Hematopoietic multipotent progenitor cell treated with erythropoietin and hydrocortisone succinate and interleukin-3 and kit ligand, for 8 days (in vitro differentiated cells): ENCODE measurements at regions not wholly inside any gene's neighbourhood (a gene's known extent, or its start where the extent isn't known, plus 50 kb on each side); places are given as distances from the start of the nearest gene placed in this dataset.
"Not testable (repeated sequence)": the region's sequence is repeated elsewhere in the genome, so short reads cannot be mapped to it uniquely, and the experiment has no call there.

Experiments
- DNase-seq: peaks from one replicate; pipeline ENCODE4 v3.0.0-alpha.2; 2015

- no peak for DNase-seq
Measured at GRCh38 chr18:79596446-79597175, 83.0 kb upstream of the CTDP1 start.

GRCh38 chr18:79597176-79597830 is 82.3 kb upstream of the CTDP1 start:
- DNase-seq = no peak

- no peak for DNase-seq
Measured at GRCh38 chr18:79597831-79598632, 81.6 kb upstream of the CTDP1 start.

- DNase-seq = no peak
Measured at GRCh38 chr18:79598633-79599175, 80.9 kb upstream of the CTDP1 start.

DNA sequence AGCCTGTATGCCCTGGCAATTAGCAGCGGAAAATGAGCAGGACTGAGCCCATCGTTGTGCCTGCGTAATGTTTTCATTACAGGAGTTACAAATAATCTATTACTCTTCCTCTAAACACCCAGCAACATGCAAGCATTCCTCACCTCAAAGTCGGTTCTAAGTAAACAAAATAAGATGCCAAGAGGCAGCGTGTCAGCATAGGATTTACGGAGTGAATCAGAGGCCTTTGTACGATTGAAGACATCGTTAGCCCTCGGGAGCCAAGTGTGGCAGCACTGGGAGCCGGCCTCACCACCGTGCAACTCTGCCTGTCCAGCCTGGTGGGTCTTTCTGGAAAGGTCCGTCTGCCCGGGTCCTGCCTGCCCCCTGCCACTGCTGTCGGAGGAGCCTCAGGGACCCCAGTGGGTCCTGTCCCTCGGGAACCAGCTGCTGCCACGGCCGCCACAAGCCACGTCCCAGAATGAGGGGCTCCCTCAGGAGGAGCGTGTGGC is 80.1 kb upstream of the CTDP1 start:
- DNase-seq = no peak

GRCh38 chr18:79600141-79600540 is 79.5 kb upstream of the CTDP1 start:
- no peak for DNase-seq

- DNase-seq = no peak
Measured at GRCh38 chr18:79600596-79600995, 79.0 kb upstream of the CTDP1 start.

- DNase-seq = peak; percentile 95
Measured at GRCh38 chr18:79601234-79601633, 78.4 kb upstream of the CTDP1 start.

DNA sequence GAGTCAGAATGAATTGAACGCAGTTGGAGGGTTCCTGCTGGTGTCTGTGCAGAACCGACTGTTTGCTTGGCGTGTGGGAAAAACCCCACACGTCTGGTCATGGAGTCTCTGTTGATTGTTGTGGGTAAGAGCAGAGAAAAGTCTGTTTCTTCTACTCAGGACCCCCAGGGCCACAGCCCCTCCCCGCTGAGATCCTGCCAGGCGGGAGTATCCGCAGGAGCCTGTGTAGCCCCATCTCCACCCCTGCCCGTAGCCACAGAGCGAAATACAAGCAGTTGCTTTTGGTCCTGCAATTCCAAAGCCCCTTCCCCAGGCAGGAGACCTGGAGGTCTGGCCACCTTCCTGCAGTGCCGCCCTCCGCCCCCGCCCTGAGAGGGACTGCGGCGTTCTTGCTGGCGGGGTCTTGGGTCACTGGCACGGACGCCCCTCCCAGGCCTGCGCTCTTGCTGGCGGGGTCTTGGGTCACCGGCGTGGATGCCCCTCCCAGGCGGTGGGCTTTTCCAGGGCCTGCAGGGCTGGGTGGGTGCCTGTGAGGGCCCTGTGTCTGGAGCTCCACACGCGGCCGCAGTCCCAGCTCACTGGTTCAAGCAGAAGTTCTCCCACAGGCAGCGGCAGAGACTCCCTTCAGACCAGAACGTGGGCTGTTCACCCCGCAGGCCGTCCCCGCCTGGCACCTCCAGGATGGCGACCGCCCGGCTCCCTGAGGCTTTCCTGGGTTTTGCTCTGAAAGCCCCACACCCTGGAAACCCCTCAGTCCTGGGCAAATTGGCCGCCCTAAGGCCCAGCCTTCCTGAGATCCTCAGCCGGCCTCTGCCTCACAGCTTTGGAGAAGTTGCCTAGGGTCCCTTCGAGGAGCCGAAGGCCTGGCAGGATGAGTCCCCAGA is 76.0 kb upstream of the CTDP1 start:
- no peak for DNase-seq

- DNase-seq = no peak
Measured at GRCh38 chr18:79604205-79604912, 75.2 kb upstream of the CTDP1 start.

DNA sequence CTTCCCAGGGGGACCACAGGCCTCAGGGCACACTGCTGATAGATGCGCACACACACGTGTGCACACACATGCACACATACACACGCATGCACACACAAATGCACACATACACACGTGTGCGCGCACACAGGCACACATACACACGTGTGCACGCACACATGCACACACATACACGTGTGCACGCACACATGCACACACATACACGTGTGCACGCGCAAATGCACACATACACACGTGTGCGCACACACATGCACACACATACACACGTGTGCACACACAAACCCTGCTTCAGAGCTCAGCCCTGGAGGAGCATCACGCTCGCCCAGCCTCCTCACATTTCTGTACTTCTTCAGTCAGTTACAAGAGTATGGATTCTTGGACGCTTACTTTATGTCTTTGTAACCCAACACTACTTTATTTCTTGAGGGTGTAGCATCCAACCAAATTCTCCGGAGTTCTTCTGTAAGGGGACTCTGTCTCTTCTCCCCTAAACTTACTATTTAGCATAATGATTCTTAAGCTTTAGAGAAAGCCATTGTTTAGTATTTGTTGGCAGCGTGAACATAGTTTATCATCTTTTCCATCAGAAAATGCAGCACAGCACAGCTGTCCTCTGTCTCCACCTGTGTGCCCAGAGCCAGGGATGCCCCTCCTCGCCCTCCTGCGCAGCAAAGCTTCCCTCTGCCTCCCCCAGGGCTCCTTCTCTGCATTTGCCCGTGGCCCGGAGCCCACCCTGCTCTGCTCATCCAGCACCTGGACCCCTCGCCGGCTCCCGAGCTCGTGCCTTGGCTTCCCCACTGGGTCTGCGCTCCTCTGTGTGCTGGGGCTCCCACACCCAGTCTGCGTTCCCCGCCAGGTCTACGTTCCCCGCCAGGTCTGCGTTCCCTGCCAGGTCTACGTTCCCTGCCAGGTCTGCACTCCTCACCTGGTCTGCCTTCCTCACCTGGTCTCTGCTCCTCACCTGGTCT is 74.4 kb upstream of the CTDP1 start:
- no peak for DNase-seq

DNA sequence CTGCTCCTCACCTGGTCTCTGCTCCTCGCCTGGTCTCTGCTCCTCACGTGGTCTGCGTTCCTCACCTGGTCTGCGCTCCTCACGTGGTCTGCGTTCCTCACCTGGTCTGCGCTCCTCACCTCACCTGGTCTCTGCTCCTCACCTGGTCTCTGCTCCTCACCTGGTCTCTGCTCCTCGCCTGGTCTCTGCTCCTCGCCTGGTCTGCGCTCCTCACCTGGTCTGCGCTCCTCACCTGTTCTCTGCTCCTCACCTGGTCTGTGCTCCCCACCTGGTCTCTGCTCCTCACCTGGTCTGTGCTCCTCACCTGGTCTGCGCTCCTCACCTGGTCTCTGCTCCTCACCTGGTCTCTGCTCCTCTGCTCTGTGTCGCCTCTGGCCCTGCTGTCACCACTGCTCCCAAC is 73.5 kb upstream of the CTDP1 start:
- DNase-seq = not testable (repeated sequence)

- no peak for DNase-seq
Measured at GRCh38 chr18:79606621-79607331, 72.8 kb upstream of the CTDP1 start.

DNA sequence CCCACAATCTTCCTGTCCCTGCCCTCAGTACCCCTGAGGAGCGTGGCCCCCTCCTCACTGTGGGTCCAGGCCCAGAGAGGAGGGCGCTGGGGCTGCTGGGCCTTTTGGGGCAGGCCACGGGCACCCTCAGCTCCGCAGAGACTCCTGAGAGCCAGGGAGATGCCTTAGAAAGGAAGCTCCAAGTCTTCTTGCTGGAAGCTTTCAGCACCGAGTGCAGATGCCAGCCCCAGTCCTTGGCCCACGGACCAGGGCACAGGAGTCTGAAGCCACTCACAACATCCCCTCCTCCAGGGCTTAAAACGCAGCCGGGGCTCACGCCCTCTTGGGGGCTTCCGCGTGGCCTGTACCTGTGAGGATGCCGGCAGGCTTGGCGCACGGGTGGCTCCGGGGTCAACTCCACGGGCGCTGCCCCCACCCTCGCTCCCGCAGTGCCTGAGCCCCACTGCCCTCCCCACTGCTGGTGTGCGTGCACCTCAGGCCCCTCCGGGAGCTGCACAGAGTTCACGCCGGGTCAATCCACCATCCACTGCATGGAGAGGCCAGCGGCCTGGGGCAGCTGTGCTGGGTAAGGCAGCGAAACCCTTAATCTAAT is 72.1 kb upstream of the CTDP1 start:
- DNase-seq = no peak

GRCh38 chr18:79608069-79608468 is 71.5 kb upstream of the CTDP1 start:
- DNase-seq = no peak

GRCh38 chr18:79608535-79608934 is 71.1 kb upstream of the CTDP1 start:
- no peak for DNase-seq

GRCh38 chr18:79608999-79609461 is 70.6 kb upstream of the CTDP1 start:
- DNase-seq = no peak

DNA sequence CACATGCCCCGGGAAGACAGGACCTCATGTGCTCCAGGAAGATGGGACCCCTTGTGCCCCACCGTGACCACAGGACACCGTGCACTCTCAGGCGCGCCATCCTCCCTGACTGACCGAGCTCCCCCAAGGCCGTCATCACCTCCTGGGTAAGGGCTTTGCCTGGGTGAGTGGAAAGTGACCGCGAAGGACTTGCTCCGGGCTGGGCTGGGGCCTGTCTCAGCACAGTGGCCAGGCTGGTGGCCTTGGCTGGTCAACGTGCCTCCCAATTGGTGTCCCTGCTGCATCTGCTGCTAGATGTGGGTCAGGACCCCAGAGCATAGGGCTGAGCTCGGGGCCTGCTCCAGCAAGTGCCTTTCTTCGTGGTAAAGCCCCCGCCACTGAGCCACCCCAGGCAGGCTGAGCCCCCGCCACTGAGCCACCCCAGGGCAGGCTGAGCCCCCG is 69.7 kb upstream of the CTDP1 start:
- no peak for DNase-seq

- no peak for DNase-seq
Measured at GRCh38 chr18:79610461-79611039, 69.1 kb upstream of the CTDP1 start.
